ENCODE measurements at regions not wholly inside any gene's neighbourhood (a gene's known extent, or its start where the extent isn't known, plus 50 kb on each side); places are given as distances from the start of the nearest gene placed in this dataset.

- TF ChIP-seq CTCF (IDR thresholded peaks at IDR 0.05; ENCODE audit: low read depth, low read length), result no peak
- no peaks in the 10 kb centered on the region for H3K36me3 ChIP-seq
- no peak overlapping the region for H3K4me3 ChIP-seq (ENCODE audit: low read depth, low read length)
- H3K9me3 ChIP-seq (ENCODE audit: severe bottlenecking), result no peaks in the 10 kb centered on the region
- H3K27me3 ChIP-seq (ENCODE audit: insufficient read depth, low read depth, severe bottlenecking), result no peaks in the 10 kb centered on the region
- no peak for DNase-seq
- H3K27ac ChIP-seq, result no peak overlapping the region
These were observed 60.3 kb downstream of the CHRD start for GRCh38 chr3:184440151-184440550.

GRCh38 chr3:184441202-184441900 is 61.5 kb downstream of the CHRD start:
- DNase-seq, result no peak
- Histone ChIP-seq H3K36me3 (no peaks in the 10 kb centered on the region), H3K4me3 (ENCODE audit: low read depth, low read length) (no peak overlapping the region), H3K9me3 (ENCODE audit: severe bottlenecking) (no peaks in the 10 kb centered on the region), H3K27me3 (ENCODE audit: insufficient read depth, low read depth, severe bottlenecking) (no peaks in the 10 kb centered on the region), H3K27ac (no peak overlapping the region)
- no peak for TF ChIP-seq CTCF (IDR thresholded peaks at IDR 0.05; ENCODE audit: low read depth, low read length)

GRCh38 chr3:184443364-184443763 is 63.5 kb downstream of the CHRD start:
- Histone ChIP-seq H3K4me3 (ENCODE audit: low read depth, low read length) (no peak overlapping the region), H3K27me3 (ENCODE audit: insufficient read depth, low read depth, severe bottlenecking) (no peaks in the 10 kb centered on the region), H3K9me3 (ENCODE audit: severe bottlenecking) (no peaks in the 10 kb centered on the region), H3K36me3 (no peaks in the 10 kb centered on the region), H3K27ac (no peak overlapping the region)
- DNase-seq, result no peak
- no peak for TF ChIP-seq CTCF (IDR thresholded peaks at IDR 0.05; ENCODE audit: low read depth, low read length)

- TF ChIP-seq CTCF (IDR thresholded peaks at IDR 0.05; ENCODE audit: low read depth, low read length), result no peak
- no peak for DNase-seq
- Histone ChIP-seq H3K4me3 (ENCODE audit: low read depth, low read length) (no peak overlapping the region), H3K9me3 (ENCODE audit: severe bottlenecking) (no peaks in the 10 kb centered on the region), H3K27me3 (ENCODE audit: insufficient read depth, low read depth, severe bottlenecking) (no peaks in the 10 kb centered on the region), H3K27ac (no peak overlapping the region), H3K36me3 (no peaks in the 10 kb centered on the region)
These were observed 64.0 kb downstream of the CHRD start for GRCh38 chr3:184443831-184444230.

- DNase-seq, result no peak
- H3K27ac ChIP-seq, result no peak overlapping the region
These were observed 68.7 kb downstream of the CHRD start for GRCh38 chr3:184448321-184449160.

More at GRCh38 chr3:184448321-184449160, 68.7 kb downstream of the CHRD start:
- H3K9me3 ChIP-seq (ENCODE audit: severe bottlenecking), result no peaks in the 10 kb centered on the region
- no peak for TF ChIP-seq CTCF (IDR thresholded peaks at IDR 0.05; ENCODE audit: low read depth, low read length)
- H3K4me3 ChIP-seq (ENCODE audit: low read depth, low read length), result no peak overlapping the region
- H3K36me3 ChIP-seq, result no peaks in the 10 kb centered on the region
- no peaks in the 10 kb centered on the region for H3K27me3 ChIP-seq (ENCODE audit: insufficient read depth, low read depth, severe bottlenecking)

All from WERI-Rb-1 (cell line).